ENCODE measurements at regions not wholly inside any gene's neighbourhood (a gene's known extent, or its start where the extent isn't known, plus 50 kb on each side); places are given as distances from the start of the nearest gene placed in this dataset.

- TF ChIP-seq, protein P1, sequence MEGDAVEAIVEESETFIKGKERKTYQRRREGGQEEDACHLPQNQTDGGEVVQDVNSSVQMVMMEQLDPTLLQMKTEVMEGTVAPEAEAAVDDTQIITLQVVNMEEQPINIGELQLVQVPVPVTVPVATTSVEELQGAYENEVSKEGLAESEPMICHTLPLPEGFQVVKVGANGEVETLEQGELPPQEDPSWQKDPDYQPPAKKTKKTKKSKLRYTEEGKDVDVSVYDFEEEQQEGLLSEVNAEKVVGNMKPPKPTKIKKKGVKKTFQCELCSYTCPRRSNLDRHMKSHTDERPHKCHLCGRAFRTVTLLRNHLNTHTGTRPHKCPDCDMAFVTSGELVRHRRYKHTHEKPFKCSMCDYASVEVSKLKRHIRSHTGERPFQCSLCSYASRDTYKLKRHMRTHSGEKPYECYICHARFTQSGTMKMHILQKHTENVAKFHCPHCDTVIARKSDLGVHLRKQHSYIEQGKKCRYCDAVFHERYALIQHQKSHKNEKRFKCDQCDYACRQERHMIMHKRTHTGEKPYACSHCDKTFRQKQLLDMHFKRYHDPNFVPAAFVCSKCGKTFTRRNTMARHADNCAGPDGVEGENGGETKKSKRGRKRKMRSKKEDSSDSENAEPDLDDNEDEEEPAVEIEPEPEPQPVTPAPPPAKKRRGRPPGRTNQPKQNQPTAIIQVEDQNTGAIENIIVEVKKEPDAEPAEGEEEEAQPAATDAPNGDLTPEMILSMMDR (IDR thresholded peaks at IDR 0.05): no peak
- no peak for TF ChIP-seq POLR2A (IDR thresholded peaks at IDR 0.05)
These were observed 72.7 kb upstream of the MGAT5 start for GRCh38 chr2:134181219-134181618.
